Neural crest cell (in vitro differentiated cells): ENCODE measurements at regions not wholly inside any gene's neighbourhood (a gene's known extent, or its start where the extent isn't known, plus 50 kb on each side); places are given as distances from the start of the nearest gene placed in this dataset.

Source experiments
- DNase-seq: peaks from one replicate; pipeline ENCODE4 v3.0.0; 2021; ENCODE audit warnings: low read depth, mixed read lengths, low spot score
- H3K27ac Mint-ChIP-seq: one replicate; pipeline ENCODE4 v1.8.0; 2021; ENCODE audit warnings: mild to moderate bottlenecking, mixed read lengths; ENCODE audit not compliant: unreplicated experiment
- H3K27me3 Mint-ChIP-seq: 2 replicates; pipeline ENCODE4 v1.8.0; 2021; ENCODE audit warnings: low read depth, mild to moderate bottlenecking, mixed read lengths
- H3K36me3 Mint-ChIP-seq: 2 replicates; pipeline ENCODE4 v1.8.0; 2021; ENCODE audit warnings: low read depth, mild to moderate bottlenecking, mixed read lengths
- H3K4me1 Mint-ChIP-seq: 2 replicates; pipeline ENCODE4 v1.8.0; 2021; ENCODE audit warnings: mixed read lengths
- H3K4me3 Mint-ChIP-seq: one replicate; pipeline ENCODE4 v1.8.0; 2021; ENCODE audit warnings: mild to moderate bottlenecking, mixed read lengths
- H3K9me3 Mint-ChIP-seq: 2 replicates; pipeline ENCODE4 v1.8.0; 2021; ENCODE audit warnings: mixed read lengths
- CTCF ChIP-seq: fragments of 200-600 bp; sonication (generic); conservative IDR thresholded peaks from 2 replicates; pipeline ENCODE4 v1.5.0; 2021; ENCODE audit warnings: antibody characterized with exemption, mild to moderate bottlenecking

- Mint-ChIP-seq H3K27me3 (no peaks in the 10 kb centered on the region), H3K36me3 (no peaks in the 10 kb centered on the region), H3K9me3 (peaks cover 10% of the 10 kb centered on the region), H3K27ac (no peak overlapping the region), H3K4me1 (no peaks in the 10 kb centered on the region), H3K4me3 (no peak overlapping the region)
- no peak for DNase-seq
- TF ChIP-seq CTCF, result no peak
Measured at GRCh38 chr3:118204052-118204656, 830.5 kb downstream of the IGSF11 start.

DNA sequence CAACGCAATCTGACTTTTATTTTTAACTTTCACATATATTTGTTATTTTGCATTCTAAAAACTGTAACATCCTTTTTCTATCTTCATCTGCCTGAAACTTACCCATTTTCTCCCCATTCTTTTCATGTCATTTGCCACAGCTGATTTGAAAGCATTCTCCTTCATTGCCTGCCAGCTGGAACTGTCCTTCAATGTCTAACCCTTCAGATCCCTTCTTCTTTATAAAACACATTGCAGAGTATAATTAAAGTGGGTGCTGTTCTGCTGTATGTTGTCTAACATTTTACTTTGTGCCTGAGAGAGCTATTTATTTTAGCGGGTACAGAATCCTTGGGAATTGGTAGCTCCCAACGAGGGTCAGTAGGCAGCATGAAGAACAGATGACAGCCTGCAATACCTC, 827.4 kb downstream of the IGSF11 start:
- Mint-ChIP-seq H3K36me3 (no peaks in the 10 kb centered on the region), H3K4me3 (no peak overlapping the region), H3K4me1 (no peaks in the 10 kb centered on the region), H3K9me3 (peaks cover 3% of the 10 kb centered on the region), H3K27ac (no peak overlapping the region), H3K27me3 (no peaks in the 10 kb centered on the region)
- no peak for TF ChIP-seq CTCF
- no peak for DNase-seq

- no peak for DNase-seq
- Mint-ChIP-seq H3K9me3 (peaks cover under 1% of the 10 kb centered on the region), H3K27me3 (no peaks in the 10 kb centered on the region), H3K4me3 (no peak overlapping the region), H3K27ac (no peak overlapping the region), H3K4me1 (no peaks in the 10 kb centered on the region), H3K36me3 (no peaks in the 10 kb centered on the region)
- TF ChIP-seq CTCF, result no peak
Measured at GRCh38 chr3:118208642-118209041, 826.0 kb downstream of the IGSF11 start.

DNA sequence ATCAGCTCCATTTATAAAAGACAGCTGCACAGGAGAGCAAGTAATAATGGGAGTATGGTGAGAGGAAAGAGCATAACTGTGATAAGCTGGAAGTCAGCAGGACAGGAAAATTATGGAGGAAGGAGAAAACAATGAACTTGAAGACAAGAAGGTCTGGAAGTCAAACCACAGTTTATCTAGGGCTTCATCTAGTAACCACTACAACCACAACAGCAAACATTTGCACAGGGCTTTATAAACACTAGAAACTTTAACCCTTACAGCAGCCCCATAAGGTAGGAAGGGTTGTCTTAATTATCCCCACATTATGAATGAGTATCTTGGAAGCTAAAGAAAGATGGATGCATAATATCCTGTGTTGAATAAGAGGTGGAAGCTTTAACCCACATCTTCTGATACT, 820.8 kb downstream of the IGSF11 start:
- H3K36me3 Mint-ChIP-seq, result no peaks in the 10 kb centered on the region
- DNase-seq, result no peak
- H3K4me3 Mint-ChIP-seq, result no peak overlapping the region
- peaks cover 4% of the 10 kb centered on the region for H3K9me3 Mint-ChIP-seq
- H3K4me1 Mint-ChIP-seq, result no peaks in the 10 kb centered on the region
- TF ChIP-seq CTCF, result no peak
- H3K27ac Mint-ChIP-seq, result no peak overlapping the region
- H3K27me3 Mint-ChIP-seq, result no peaks in the 10 kb centered on the region

DNA sequence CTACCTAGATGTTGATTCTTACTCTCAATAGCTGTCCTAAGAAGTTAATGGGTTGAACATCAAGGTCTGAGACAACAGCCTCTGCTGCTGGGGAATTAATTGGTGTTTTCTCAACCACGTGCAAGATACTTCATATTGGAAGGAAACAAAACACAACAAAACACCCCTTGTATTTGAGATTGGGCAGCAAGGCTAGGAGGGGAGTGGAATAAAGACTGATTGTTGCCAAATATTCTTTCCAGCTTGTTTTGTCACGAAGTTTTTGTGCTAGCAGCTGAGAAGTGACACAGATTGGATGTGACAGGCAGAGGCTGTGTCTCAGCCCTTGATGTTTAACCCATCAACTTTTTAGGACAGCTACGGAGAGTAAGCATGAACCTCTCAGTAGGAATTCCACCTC, 808.4 kb downstream of the IGSF11 start:
- H3K27me3 Mint-ChIP-seq, result no peaks in the 10 kb centered on the region
- H3K4me3 Mint-ChIP-seq, result no peak overlapping the region
- H3K27ac Mint-ChIP-seq, result no peak overlapping the region
- H3K4me1 Mint-ChIP-seq, result peaks cover 3% of the 10 kb centered on the region
- TF ChIP-seq CTCF, result no peak
- peaks cover 11% of the 10 kb centered on the region for H3K9me3 Mint-ChIP-seq
- H3K36me3 Mint-ChIP-seq, result peaks cover 2% of the 10 kb centered on the region
- no peak for DNase-seq

DNA sequence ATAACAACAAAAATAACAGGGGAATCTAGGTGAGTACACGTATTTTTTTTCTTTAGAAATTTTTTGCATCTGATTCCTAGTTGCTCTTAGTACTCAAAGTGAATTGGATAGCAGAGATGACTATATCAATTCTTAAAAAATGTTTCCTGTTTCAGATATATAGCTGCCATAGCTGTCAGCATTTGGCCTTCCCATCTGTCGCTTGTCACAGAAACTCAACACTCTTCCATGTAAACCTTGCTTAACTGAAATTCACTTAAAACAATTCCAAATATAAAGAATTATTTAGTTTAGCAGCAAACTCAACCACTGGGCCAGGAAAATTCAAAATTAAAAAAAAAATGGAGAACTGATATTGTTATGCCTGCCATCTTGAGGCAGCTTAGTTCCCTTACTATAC, 807.5 kb downstream of the IGSF11 start:
- DNase-seq, result no peak
- Mint-ChIP-seq H3K4me3 (no peak overlapping the region), H3K9me3 (peaks cover 6% of the 10 kb centered on the region), H3K36me3 (no peaks in the 10 kb centered on the region), H3K4me1 (peaks cover 3% of the 10 kb centered on the region), H3K27ac (no peak overlapping the region), H3K27me3 (no peaks in the 10 kb centered on the region)
- no peak for TF ChIP-seq CTCF
